ENCODE measurements at regions not wholly inside any gene's neighbourhood (a gene's known extent, or its start where the extent isn't known, plus 50 kb on each side); places are given as distances from the start of the nearest gene placed in this dataset.
"Not testable (repeated sequence)": the region's sequence is repeated elsewhere in the genome, so short reads cannot be mapped to it uniquely, and the experiment has no call there.

GRCh38 chr5:25095261-25095660, 450.5 kb upstream of the CDH10 start:
- intact Hi-C loops (cut with DNase I), result no loop called here
- ATAC-seq (no peak), DNase-seq (ENCODE audit: missing footprints) (no peak)

- intact Hi-C loops (cut with DNase I), result no loop called here
- DNase-seq (ENCODE audit: missing footprints) (no peak), ATAC-seq (no peak)
These were observed 449.4 kb upstream of the CDH10 start for GRCh38 chr5:25094219-25094618.

GRCh38 chr5:25091921-25092320, 447.1 kb upstream of the CDH10 start:
- DNase-seq (ENCODE audit: missing footprints) (no peak), ATAC-seq (no peak)
- intact Hi-C loops (cut with DNase I), result no loop called here

GRCh38 chr5:25090854-25091253, 446.1 kb upstream of the CDH10 start:
- ATAC-seq (no peak), DNase-seq (ENCODE audit: missing footprints) (no peak)
- intact Hi-C loops (cut with DNase I), result no loop called here

GRCh38 chr5:25090275-25090674, 445.5 kb upstream of the CDH10 start:
- DNase-seq (ENCODE audit: missing footprints) (no peak), ATAC-seq (no peak)
- intact Hi-C loops (cut with DNase I), result no loop called here

GRCh38 chr5:25088689-25089088, 443.9 kb upstream of the CDH10 start:
- intact Hi-C loops (cut with DNase I); DNase-seq (ENCODE audit: missing footprints); ATAC-seq: not testable (repeated sequence)

- DNase-seq (ENCODE audit: missing footprints); ATAC-seq; intact Hi-C loops (cut with DNase I): not testable (repeated sequence)
These were observed 438.5 kb upstream of the CDH10 start for GRCh38 chr5:25083261-25083660.

GRCh38 chr5:25066239-25066638, 421.5 kb upstream of the CDH10 start:
- DNase-seq (ENCODE audit: missing footprints) (no peak), ATAC-seq (no peak)
- intact Hi-C loops (cut with DNase I), result no loop called here

- intact Hi-C loops (cut with DNase I), result no loop called here
These were observed 419.5 kb upstream of the CDH10 start for GRCh38 chr5:25064306-25064705.

GRCh38 chr5:25060575-25060974, 415.8 kb upstream of the CDH10 start:
- intact Hi-C loops (cut with DNase I), result no loop called here
- ATAC-seq, result no peak
- DNase-seq (ENCODE audit: missing footprints), result no peak

More at GRCh38 chr5:25064306-25064705, 419.5 kb upstream of the CDH10 start:
- ATAC-seq (no peak), DNase-seq (ENCODE audit: missing footprints) (no peak)

- ATAC-seq (no peak), DNase-seq (ENCODE audit: missing footprints) (no peak)
- intact Hi-C loops (cut with DNase I), result no loop called here
These were observed 412.1 kb upstream of the CDH10 start for GRCh38 chr5:25056836-25057235.

- ATAC-seq, result no peak
- intact Hi-C loops (cut with DNase I), result no loop called here
- no peak for DNase-seq (ENCODE audit: missing footprints)
These were observed 388.9 kb upstream of the CDH10 start for GRCh38 chr5:25033658-25034057.

GRCh38 chr5:25029004-25029403, 384.2 kb upstream of the CDH10 start:
- ATAC-seq, result no peak
- intact Hi-C loops (cut with DNase I), result no loop called here
- DNase-seq (ENCODE audit: missing footprints), result no peak

GRCh38 chr5:25027526-25027925, 382.7 kb upstream of the CDH10 start:
- intact Hi-C loops (cut with DNase I), result no loop called here
- ATAC-seq (no peak), DNase-seq (ENCODE audit: missing footprints) (no peak)

- intact Hi-C loops (cut with DNase I), result no loop called here
- ATAC-seq, result no peak
These were observed 382.3 kb upstream of the CDH10 start for GRCh38 chr5:25027061-25027460.

GRCh38 chr5:25025831-25026230, 381.1 kb upstream of the CDH10 start:
- ATAC-seq (no peak), DNase-seq (ENCODE audit: missing footprints) (no peak)
- intact Hi-C loops (cut with DNase I), result no loop called here

More at GRCh38 chr5:25027061-25027460, 382.3 kb upstream of the CDH10 start:
- no peak for DNase-seq (ENCODE audit: missing footprints)

GRCh38 chr5:25020454-25020853, 375.7 kb upstream of the CDH10 start:
- intact Hi-C loops (cut with DNase I), result no loop called here
- no peak for ATAC-seq

GRCh38 chr5:25009063-25009462, 364.3 kb upstream of the CDH10 start:
- no peak for ATAC-seq
- intact Hi-C loops (cut with DNase I), result no loop called here

More at GRCh38 chr5:25020454-25020853, 375.7 kb upstream of the CDH10 start:
- no peak for DNase-seq (ENCODE audit: missing footprints)

GRCh38 chr5:25006734-25007133, 362.0 kb upstream of the CDH10 start:
- intact Hi-C loops (cut with DNase I), result no loop called here
- no peak for ATAC-seq
- no peak for DNase-seq (ENCODE audit: missing footprints)

More at GRCh38 chr5:25009063-25009462, 364.3 kb upstream of the CDH10 start:
- DNase-seq (ENCODE audit: missing footprints), result no peak

- intact Hi-C loops (cut with DNase I), result no loop called here
- no peak for DNase-seq (ENCODE audit: missing footprints)
- ATAC-seq, result no peak
These were observed 361.5 kb upstream of the CDH10 start for GRCh38 chr5:25006237-25006636.

- no peak for ATAC-seq
- intact Hi-C loops (cut with DNase I), result no loop called here
These were observed 360.7 kb upstream of the CDH10 start for GRCh38 chr5:25005431-25005830.

GRCh38 chr5:25002371-25002770, 357.6 kb upstream of the CDH10 start:
- no peak for ATAC-seq
- DNase-seq (ENCODE audit: missing footprints), result no peak
- intact Hi-C loops (cut with DNase I), result no loop called here

More at GRCh38 chr5:25005431-25005830, 360.7 kb upstream of the CDH10 start:
- no peak for DNase-seq (ENCODE audit: missing footprints)
